ENCODE measurements at regions not wholly inside any gene's neighbourhood (a gene's known extent, or its start where the extent isn't known, plus 50 kb on each side); places are given as distances from the start of the nearest gene placed in this dataset.

DNA sequence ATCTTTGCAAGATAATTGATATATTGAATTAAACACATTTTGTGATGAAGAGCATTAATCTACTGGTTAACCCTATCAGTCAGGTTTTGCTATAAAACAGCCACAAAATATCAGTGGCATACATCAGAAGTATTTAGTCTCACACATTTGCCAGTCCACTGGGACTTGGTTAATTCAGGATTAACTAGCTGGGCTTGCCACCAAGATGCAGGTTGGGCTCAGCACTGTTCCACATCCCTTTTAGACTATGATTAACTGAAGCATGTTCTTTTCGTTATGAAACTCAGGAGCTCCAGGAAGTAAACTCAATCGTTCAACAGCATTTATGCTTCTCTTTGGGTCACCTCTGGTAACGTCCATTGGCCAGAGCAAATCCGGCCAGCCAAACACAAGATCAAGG lies 538.1 kb upstream of the HS3ST1 start:
- TF ChIP-seq, protein P1, sequence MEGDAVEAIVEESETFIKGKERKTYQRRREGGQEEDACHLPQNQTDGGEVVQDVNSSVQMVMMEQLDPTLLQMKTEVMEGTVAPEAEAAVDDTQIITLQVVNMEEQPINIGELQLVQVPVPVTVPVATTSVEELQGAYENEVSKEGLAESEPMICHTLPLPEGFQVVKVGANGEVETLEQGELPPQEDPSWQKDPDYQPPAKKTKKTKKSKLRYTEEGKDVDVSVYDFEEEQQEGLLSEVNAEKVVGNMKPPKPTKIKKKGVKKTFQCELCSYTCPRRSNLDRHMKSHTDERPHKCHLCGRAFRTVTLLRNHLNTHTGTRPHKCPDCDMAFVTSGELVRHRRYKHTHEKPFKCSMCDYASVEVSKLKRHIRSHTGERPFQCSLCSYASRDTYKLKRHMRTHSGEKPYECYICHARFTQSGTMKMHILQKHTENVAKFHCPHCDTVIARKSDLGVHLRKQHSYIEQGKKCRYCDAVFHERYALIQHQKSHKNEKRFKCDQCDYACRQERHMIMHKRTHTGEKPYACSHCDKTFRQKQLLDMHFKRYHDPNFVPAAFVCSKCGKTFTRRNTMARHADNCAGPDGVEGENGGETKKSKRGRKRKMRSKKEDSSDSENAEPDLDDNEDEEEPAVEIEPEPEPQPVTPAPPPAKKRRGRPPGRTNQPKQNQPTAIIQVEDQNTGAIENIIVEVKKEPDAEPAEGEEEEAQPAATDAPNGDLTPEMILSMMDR (IDR thresholded peaks at IDR 0.05) = no peak
- no peak for TF ChIP-seq POLR2A (IDR thresholded peaks at IDR 0.05)
